Sigmoid colon (tissue), 6 donors: ENCODE measurements at regions not wholly inside any gene's neighbourhood (a gene's known extent, or its start where the extent isn't known, plus 50 kb on each side); places are given as distances from the start of the nearest gene placed in this dataset.

ENCODE experiments used
- DNase-seq: peaks from one replicate; pipeline ENCODE4 v3.0.0-alpha.2; 2019
- H3K27ac ChIP-seq, 4 donors: fragments of 200-600 bp; sonication (generic); one replicate each; pipeline ENCODE4 v1.5.1; 2016 to 2019; ENCODE audit warnings: mild to moderate bottlenecking in 1 of 4
- H3K27me3 ChIP-seq, 3 donors: fragments of 200-600 bp; sonication (generic); one replicate each; pipeline ENCODE4 v1.5.1; 2019; ENCODE audit warnings: mild to moderate bottlenecking in 1 of 3
- H3K36me3 ChIP-seq, 4 donors: fragments of 200-600 bp; sonication (generic); one replicate each; pipeline ENCODE4 v1.5.1; 2016 to 2019
- H3K4me1 ChIP-seq, 4 donors: fragments of 200-600 bp; sonication (generic); one replicate each; pipeline ENCODE4 v1.5.1; 2017 to 2019
- H3K4me3 ChIP-seq, 4 donors: fragments of 200-600 bp; sonication (generic); one replicate each; pipeline ENCODE4 v1.5.1; 2017 to 2019; ENCODE audit warnings: mild to moderate bottlenecking in 2 of 4, moderate library complexity in 1 of 4
- H3K9me3 ChIP-seq, 4 donors: fragments of 200-600 bp in 3 of 4; sonication (generic) in 3 of 4; one replicate each; pipeline versions ENCODE4 v1.5.1 to v1.6.1; 2013 to 2019
- CTCF ChIP-seq, 4 experiments: fragments of 450-650 bp in 3 of 4; fragments of 200-600 bp in 1 of 4; IDR thresholded peaks; one replicate each; pipeline ENCODE4 v1.5.1; 2016 to 2019; ENCODE audit warnings: antibody characterized with exemption in 4 of 4, mild to moderate bottlenecking in 3 of 4, moderate library complexity in 2 of 4
- EP300 ChIP-seq, 4 donors: sonication (generic); formaldehyde crosslinking; IDR thresholded peaks; one replicate each; pipeline ENCODE4 v1.6.1; 2017; ENCODE audit warnings: antibody characterized with exemption in 4 of 4
- POLR2A ChIP-seq, 2 donors: fragments of 450-650 bp; IDR thresholded peaks; one replicate each; pipeline ENCODE4 v1.6.1; 2016; ENCODE audit warnings: antibody characterized with exemption in 2 of 2, mild to moderate bottlenecking in 2 of 2, moderate library complexity in 2 of 2
- POLR2AphosphoS5 ChIP-seq, 4 donors: sonication (generic); formaldehyde crosslinking; IDR thresholded peaks; one replicate each; pipeline ENCODE4 v1.6.1; 2017; ENCODE audit warnings: antibody characterized with exemption in 4 of 4
- WGBS, 2 donors: extraction: QIAGEN DNeasy Blood & Tissue Kit; methylation state at CpG; one replicate each; pipeline ENCODE4 v1.1.7; 2013; 5-methylcytosine and 5-hydroxymethylcytosine counted together
- intact Hi-C: fragments of 100-400 bp; cut with DNase I; formaldehyde crosslinking; loops from one replicate; pipeline ENCODE4 v1.15.1; 2023
- donor health status: healthy with polysubstance abuse.
- donor health status: healthy.

GRCh38 chr7:119572541-119572940, 700.4 kb upstream of the KCND2 start:
- Histone ChIP-seq H3K9me3 (no peaks in the 10 kb centered on the region), H3K27me3 (no peaks in the 10 kb centered on the region), H3K27ac (no peak overlapping the region), H3K4me3 (no peak overlapping the region), H3K36me3 (no peaks in the 10 kb centered on the region), H3K4me1 (no peaks in the 10 kb centered on the region)
- TF ChIP-seq EP300 (IDR thresholded peaks at IDR 0.05) (no peak), CTCF (IDR thresholded peaks at IDR 0.05) (no peak), POLR2A (IDR thresholded peaks at IDR 0.05) (no peak), POLR2AphosphoS5 (IDR thresholded peaks at IDR 0.05) (no peak)
- no peak for DNase-seq
- intact Hi-C loops, result no loop called here
- 89 to 95% methylated on average over 5 of the region's 5 CpGs for WGBS, 2 donors

GRCh38 chr7:119578116-119578515, 694.9 kb upstream of the KCND2 start:
- intact Hi-C loops, result no loop called here
- Histone ChIP-seq H3K27me3 (no peaks in the 10 kb centered on the region), H3K4me3 (no peak overlapping the region), H3K9me3 (no peaks in the 10 kb centered on the region), H3K27ac (no peak overlapping the region), H3K4me1 (no peaks in the 10 kb centered on the region), H3K36me3 (no peaks in the 10 kb centered on the region)
- WGBS, 2 donors, result 72 to 76% methylated on average over 2 of the region's 2 CpGs
- TF ChIP-seq CTCF (IDR thresholded peaks at IDR 0.05) (no peak), EP300 (IDR thresholded peaks at IDR 0.05) (no peak), POLR2A (IDR thresholded peaks at IDR 0.05) (no peak), POLR2AphosphoS5 (IDR thresholded peaks at IDR 0.05) (no peak)
- DNase-seq, result no peak

GRCh38 chr7:119594956-119595355, 678.0 kb upstream of the KCND2 start:
- Histone ChIP-seq H3K4me3 (no peak overlapping the region), H3K36me3 (no peaks in the 10 kb centered on the region), H3K9me3 (no peaks in the 10 kb centered on the region), H3K4me1 (no peaks in the 10 kb centered on the region), H3K27ac (no peak overlapping the region), H3K27me3 (no peaks in the 10 kb centered on the region)
- WGBS, 2 donors, result 33 to 43% methylated on average over 4 of the region's 4 CpGs
- intact Hi-C loops, result no loop called here
- TF ChIP-seq POLR2A (IDR thresholded peaks at IDR 0.05), result no peak
- no peak for TF ChIP-seq CTCF (IDR thresholded peaks at IDR 0.05)
- TF ChIP-seq POLR2AphosphoS5 (IDR thresholded peaks at IDR 0.05), result no peak
- TF ChIP-seq EP300 (IDR thresholded peaks at IDR 0.05), result no peak
- DNase-seq, result no peak

GRCh38 chr7:119596651-119597050, 676.3 kb upstream of the KCND2 start:
- no peak for DNase-seq
- 67 to 84% methylated on average over 1 of the region's 1 CpG for WGBS, 2 donors
- H3K4me1 ChIP-seq, result no peaks in the 10 kb centered on the region
- no peaks in the 10 kb centered on the region for H3K27me3 ChIP-seq
- no peak overlapping the region for H3K27ac ChIP-seq
- TF ChIP-seq EP300 (IDR thresholded peaks at IDR 0.05), result no peak
- TF ChIP-seq CTCF (IDR thresholded peaks at IDR 0.05), result no peak
- no peak for TF ChIP-seq POLR2AphosphoS5 (IDR thresholded peaks at IDR 0.05)
- TF ChIP-seq POLR2A (IDR thresholded peaks at IDR 0.05), result no peak
- intact Hi-C loops, result no loop called here
- H3K4me3 ChIP-seq, result no peak overlapping the region
- H3K9me3 ChIP-seq, result no peaks in the 10 kb centered on the region
- H3K36me3 ChIP-seq, result no peaks in the 10 kb centered on the region

- intact Hi-C loops, result no loop called here
- Histone ChIP-seq H3K27ac (no peak overlapping the region), H3K4me3 (no peak overlapping the region), H3K27me3 (no peaks in the 10 kb centered on the region), H3K4me1 (no peaks in the 10 kb centered on the region), H3K36me3 (no peaks in the 10 kb centered on the region), H3K9me3 (no peaks in the 10 kb centered on the region)
- DNase-seq, result no peak
- WGBS, 2 donors, result 89 to 93% methylated on average over 1 of the region's 1 CpG
- TF ChIP-seq CTCF (IDR thresholded peaks at IDR 0.05) (no peak), EP300 (IDR thresholded peaks at IDR 0.05) (no peak), POLR2AphosphoS5 (IDR thresholded peaks at IDR 0.05) (no peak), POLR2A (IDR thresholded peaks at IDR 0.05) (no peak)
Measured at GRCh38 chr7:119606297-119606696, 666.7 kb upstream of the KCND2 start.
